Ovary (tissue), 7 donors: ENCODE measurements at regions not wholly inside any gene's neighbourhood (a gene's known extent, or its start where the extent isn't known, plus 50 kb on each side); places are given as distances from the start of the nearest gene placed in this dataset.

Experiments used
- DNase-seq, 5 donors: peaks; one replicate each; pipeline ENCODE4 v3.0.0-alpha.2; 2019 to 2020
- H3K27ac ChIP-seq, 2 donors: fragments of 200-600 bp; one replicate each; pipeline versions ENCODE4 v1.5.1 to v1.8.0; 2019 to 2022
- H3K27me3 ChIP-seq: fragments of 200-600 bp; one replicate; pipeline ENCODE4 v1.8.0; 2022
- H3K36me3 ChIP-seq: fragments of 200-600 bp; sonication (generic); one replicate; pipeline ENCODE4 v1.5.1; 2019
- H3K4me1 ChIP-seq: one replicate; pipeline ENCODE4 v1.8.1; 2013; ENCODE audit warnings: mild to moderate bottlenecking, moderate library complexity; ENCODE audit not compliant: insufficient read depth
- H3K4me3 ChIP-seq: fragments of 200-600 bp; sonication (generic); one replicate; pipeline ENCODE4 v1.5.1; 2017
- H3K9me3 ChIP-seq, 2 donors: fragments of 200-600 bp in 1 of 2; sonication (generic) in 1 of 2; one replicate each; pipeline versions ENCODE4 v1.5.1 to v1.8.1; 2013 to 2019; ENCODE audit warnings: mild to moderate bottlenecking in 1 of 2, moderate library complexity in 1 of 2
- EP300 ChIP-seq: sonication (generic); formaldehyde crosslinking; IDR thresholded peaks from one replicate; pipeline ENCODE4 v1.6.1; 2017; ENCODE audit warnings: antibody characterized with exemption
- POLR2A ChIP-seq: fragments of 450-650 bp; IDR thresholded peaks from one replicate; pipeline ENCODE4 v1.6.1; 2017; ENCODE audit warnings: antibody characterized with exemption, mild to moderate bottlenecking, moderate library complexity
- WGBS, 3 donors: extraction: QIAGEN DNeasy Blood & Tissue Kit in 1 of 3; methylation state at CpG; one replicate each; pipeline versions ENCODE4 v1.1.5 to v1.1.7; 2013 to 2017; 5-methylcytosine and 5-hydroxymethylcytosine counted together
- intact Hi-C, 4 donors: fragments of 100-400 bp; cut with DNase I; formaldehyde crosslinking; loops; one replicate each; pipeline versions ENCODE4 v1.11.0 to v1.15.1; 2022 to 2023
- TF ChIP-seq, protein P1 (sequence below), 3 donors: fragments of 450-650 bp in 2 of 3; fragments of 200-600 bp in 1 of 3; IDR thresholded peaks; one replicate each; pipeline versions ENCODE4 v1.5.1 to v1.8.0; 2016 to 2022; ENCODE audit warnings: antibody characterized with exemption in 3 of 3, mild to moderate bottlenecking in 1 of 3
- donor health status: DM: no; HTN: no; CAD: no; lungs with moderate emphysema.
- donor health status: DM: no; HTN: no; CAD: no.
- donor health status: Bipolar disorder and iron deficiency.
- donor health status: DM: no; HTN: no; CAD: no.
- donor health status: DM: yes; HTN: yes; CAD: no.

DNA sequence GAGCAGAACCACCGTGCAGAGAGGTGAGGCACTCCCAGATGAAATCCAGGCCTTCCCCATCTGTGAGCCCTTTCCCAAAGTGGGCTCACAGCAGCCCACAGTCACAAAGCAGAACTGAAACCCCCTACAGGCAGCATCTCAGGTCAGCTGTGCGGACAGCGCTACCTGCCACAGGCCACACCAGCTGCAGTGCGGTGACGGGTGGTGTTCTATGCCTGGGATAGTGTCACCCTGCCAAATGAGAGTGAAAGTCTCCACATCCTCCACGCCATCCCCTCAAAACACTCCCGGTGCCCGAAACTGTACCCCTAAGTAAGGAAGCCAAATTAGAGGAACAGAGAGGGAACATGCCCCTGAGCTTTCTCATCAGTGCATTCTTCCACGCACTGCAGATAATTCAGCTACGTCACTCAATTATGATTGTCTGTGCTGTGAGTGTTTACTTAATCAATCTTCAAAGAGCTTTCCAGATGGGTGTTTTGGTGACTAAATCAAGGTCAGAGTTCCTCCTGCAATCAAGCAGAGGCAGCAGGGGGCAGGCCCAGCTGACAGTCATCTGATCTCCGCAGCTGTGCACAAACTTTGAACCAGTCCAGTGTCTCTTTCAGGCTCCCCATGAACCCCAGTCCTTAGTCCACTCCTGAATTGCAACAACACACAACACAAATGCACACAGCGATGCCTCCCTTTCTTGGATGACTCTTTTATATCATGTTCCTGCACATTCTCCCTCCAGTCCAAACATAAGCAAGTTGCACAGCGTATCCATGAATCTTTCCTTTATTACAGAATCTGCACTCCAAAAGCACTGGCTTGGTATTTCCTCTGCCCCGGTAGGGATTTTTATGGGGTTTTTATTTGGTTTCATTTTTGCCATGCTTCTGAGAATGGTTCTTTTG is 150.0 kb downstream of the TOMM20 start:
- no peaks in the 10 kb centered on the region for H3K27me3 ChIP-seq
- intact Hi-C loops = loop anchor here (10.0 kb wide), 5 partner anchors 64 to 484 kb away; no protein-coding TSS in a partner anchor
- 60 to 62% (median 62%) methylated on average over 14 of the region's 14 CpGs for WGBS, 3 donors
- TF ChIP-seq POLR2A = no peak
- TF ChIP-seq, protein P1, sequence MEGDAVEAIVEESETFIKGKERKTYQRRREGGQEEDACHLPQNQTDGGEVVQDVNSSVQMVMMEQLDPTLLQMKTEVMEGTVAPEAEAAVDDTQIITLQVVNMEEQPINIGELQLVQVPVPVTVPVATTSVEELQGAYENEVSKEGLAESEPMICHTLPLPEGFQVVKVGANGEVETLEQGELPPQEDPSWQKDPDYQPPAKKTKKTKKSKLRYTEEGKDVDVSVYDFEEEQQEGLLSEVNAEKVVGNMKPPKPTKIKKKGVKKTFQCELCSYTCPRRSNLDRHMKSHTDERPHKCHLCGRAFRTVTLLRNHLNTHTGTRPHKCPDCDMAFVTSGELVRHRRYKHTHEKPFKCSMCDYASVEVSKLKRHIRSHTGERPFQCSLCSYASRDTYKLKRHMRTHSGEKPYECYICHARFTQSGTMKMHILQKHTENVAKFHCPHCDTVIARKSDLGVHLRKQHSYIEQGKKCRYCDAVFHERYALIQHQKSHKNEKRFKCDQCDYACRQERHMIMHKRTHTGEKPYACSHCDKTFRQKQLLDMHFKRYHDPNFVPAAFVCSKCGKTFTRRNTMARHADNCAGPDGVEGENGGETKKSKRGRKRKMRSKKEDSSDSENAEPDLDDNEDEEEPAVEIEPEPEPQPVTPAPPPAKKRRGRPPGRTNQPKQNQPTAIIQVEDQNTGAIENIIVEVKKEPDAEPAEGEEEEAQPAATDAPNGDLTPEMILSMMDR (IDR thresholded peaks at IDR 0.05) = no peak
- TF ChIP-seq EP300 = no peak
- peak overlapping the region in 1 of 2 donors; percentile 83 for H3K27ac ChIP-seq
- no peaks in the 10 kb centered on the region for H3K36me3 ChIP-seq
- peaks cover 34% of the 10 kb centered on the region for H3K4me1 ChIP-seq
- DNase-seq = peak in 1 of 5 donors; percentile 56
- H3K9me3 ChIP-seq = no peaks in the 10 kb centered on the region
- H3K4me3 ChIP-seq = no peak overlapping the region

DNA sequence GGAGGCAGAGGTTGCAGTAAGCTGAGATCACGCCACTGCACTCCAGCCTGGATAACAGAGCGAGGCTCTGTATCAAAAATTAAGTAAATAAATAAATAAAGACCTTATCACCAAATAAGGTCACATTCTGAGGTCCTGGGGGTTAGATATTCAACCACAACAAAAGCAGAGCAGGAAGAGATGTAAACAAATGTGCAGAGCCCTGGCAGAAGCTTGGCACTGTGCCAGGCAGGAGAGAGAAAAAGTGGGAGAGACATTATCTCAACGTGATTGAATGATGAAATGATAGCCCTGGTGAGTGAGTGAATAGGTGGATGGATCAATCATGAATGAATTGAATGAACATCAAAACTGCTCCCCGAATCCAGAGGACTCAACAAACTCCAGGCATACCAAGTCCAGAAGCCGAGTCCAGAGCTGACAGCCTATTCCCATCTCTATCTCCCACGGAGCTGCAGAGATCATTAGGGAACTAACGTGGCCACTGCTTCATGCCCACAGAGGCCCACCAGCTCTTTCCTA is 150.7 kb downstream of the TOMM20 start:
- Histone ChIP-seq H3K27ac (peak overlapping the region in 1 of 2 donors; percentile 83), H3K36me3 (no peaks in the 10 kb centered on the region), H3K9me3 (no peaks in the 10 kb centered on the region), H3K4me1 (peaks cover 34% of the 10 kb centered on the region), H3K27me3 (no peaks in the 10 kb centered on the region), H3K4me3 (no peak overlapping the region)
- 72 to 84% (median 83%) methylated on average over 7 of the region's 7 CpGs for WGBS, 3 donors
- no peak for DNase-seq
- TF ChIP-seq EP300 = no peak
- TF ChIP-seq, protein P1 (IDR thresholded peaks at IDR 0.05) = no peak
- TF ChIP-seq POLR2A = no peak
- intact Hi-C loops = loop anchor here (10.0 kb wide), 5 partner anchors 63 to 483 kb away; no protein-coding TSS in a partner anchor

DNA sequence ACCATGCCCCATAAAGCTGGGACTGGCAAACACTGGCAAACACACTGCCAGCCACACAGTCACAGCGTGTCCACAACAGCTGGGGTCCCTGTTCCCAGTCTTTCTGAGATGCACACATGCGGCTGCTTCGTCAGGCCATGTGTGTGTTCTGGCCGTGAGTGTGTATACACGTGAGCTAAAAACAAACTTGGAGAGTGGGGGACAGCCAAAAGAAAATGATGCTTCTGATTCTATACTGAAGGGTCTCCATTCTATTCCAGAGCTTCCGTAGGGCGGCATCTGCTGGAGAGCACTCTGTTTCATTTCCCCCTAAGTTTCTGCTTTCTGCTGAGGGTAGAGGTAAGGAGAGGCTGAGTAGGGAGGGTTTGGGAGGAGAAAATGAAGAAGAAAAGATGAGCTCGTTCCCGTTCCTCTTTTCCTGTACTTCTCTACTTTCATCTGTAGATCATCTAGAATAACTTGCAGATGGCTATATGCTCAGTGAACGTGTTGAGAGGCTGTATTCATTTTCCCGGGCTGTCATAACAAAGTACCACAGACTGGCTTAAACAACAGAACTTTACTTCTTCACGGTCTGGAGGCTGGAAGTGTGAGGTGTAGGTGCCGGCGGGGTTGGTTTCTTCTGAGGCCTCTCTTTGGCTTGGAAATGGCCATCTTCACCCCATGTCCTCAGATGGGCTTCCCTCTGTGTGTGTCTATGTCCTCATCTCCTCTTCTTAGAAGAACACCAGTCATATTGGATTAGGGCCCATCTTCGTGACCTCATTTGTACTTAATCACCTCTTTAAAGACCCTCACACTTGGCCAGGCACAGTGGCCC is 151.6 kb downstream of the TOMM20 start:
- peaks cover 34% of the 10 kb centered on the region for H3K4me1 ChIP-seq
- intact Hi-C loops = loop anchor here (10.0 kb wide), 5 partner anchors 62 to 482 kb away; no protein-coding TSS in a partner anchor
- H3K4me3 ChIP-seq = no peak overlapping the region
- WGBS, 3 donors = 90 to 95% (median 93%) methylated on average over 15 of the region's 15 CpGs
- no peaks in the 10 kb centered on the region for H3K36me3 ChIP-seq
- no peak overlapping the region for H3K27ac ChIP-seq
- TF ChIP-seq, protein P1 (IDR thresholded peaks at IDR 0.05) = no peak
- TF ChIP-seq EP300 = no peak
- no peak for TF ChIP-seq POLR2A
- no peaks in the 10 kb centered on the region for H3K27me3 ChIP-seq
- DNase-seq = no peak
- H3K9me3 ChIP-seq = no peaks in the 10 kb centered on the region
